Chondrocyte (in vitro differentiated cells): ENCODE measurements at regions not wholly inside any gene's neighbourhood (a gene's known extent, or its start where the extent isn't known, plus 50 kb on each side); places are given as distances from the start of the nearest gene placed in this dataset.

Experiments used
- DNase-seq: peaks from one replicate; pipeline ENCODE4 v3.0.0; 2021; ENCODE audit warnings: mixed read lengths, low spot score
- H3K27ac Mint-ChIP-seq: one replicate; pipeline ENCODE4 v1.8.0; 2021; ENCODE audit warnings: mild to moderate bottlenecking, moderate library complexity, mixed read lengths; ENCODE audit not compliant: unreplicated experiment
- H3K27me3 Mint-ChIP-seq: 2 replicates; pipeline ENCODE4 v1.8.0; 2021; ENCODE audit warnings: low read depth, mixed read lengths
- H3K36me3 Mint-ChIP-seq: 2 replicates; pipeline ENCODE4 v1.8.0; 2021; ENCODE audit warnings: low read depth, mixed read lengths
- H3K4me1 Mint-ChIP-seq: 2 replicates; pipeline ENCODE4 v1.8.0; 2021; ENCODE audit warnings: low read depth, mild to moderate bottlenecking, mixed read lengths
- H3K4me3 Mint-ChIP-seq: one replicate; pipeline ENCODE4 v1.8.0; 2021; ENCODE audit warnings: mild to moderate bottlenecking, moderate library complexity, mixed read lengths; ENCODE audit not compliant: unreplicated experiment
- H3K9me3 Mint-ChIP-seq: 2 replicates; pipeline ENCODE4 v1.8.0; 2021; ENCODE audit warnings: low read depth, mixed read lengths
- TF ChIP-seq, protein P1 (sequence below): fragments of 200-600 bp; sonication (generic); IDR thresholded peaks from 2 replicates; pipeline ENCODE4 v1.5.0; 2021; ENCODE audit warnings: antibody characterized with exemption, mild to moderate bottlenecking, moderate library complexity

DNA sequence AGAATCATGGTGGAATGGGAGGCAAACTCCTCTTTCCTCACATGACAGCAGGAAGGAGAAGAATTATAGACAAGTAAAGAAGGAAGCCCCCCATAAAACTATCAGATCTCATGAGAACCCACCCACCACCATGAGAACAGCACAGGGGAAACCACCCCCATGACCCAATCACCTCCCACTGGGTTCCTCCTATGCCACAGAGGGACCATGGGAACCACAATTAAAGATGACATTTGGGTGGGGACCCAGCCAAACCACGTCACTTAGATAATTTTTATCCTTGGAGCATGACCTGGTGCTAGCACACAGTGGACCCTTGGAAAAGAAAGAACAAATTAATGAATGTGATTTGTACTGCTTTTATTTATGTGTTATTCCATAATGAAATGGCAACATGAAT, 188.6 kb upstream of the NCKAP5 start:
- Mint-ChIP-seq H3K4me1 (peaks cover 30% of the 10 kb centered on the region), H3K9me3 (no peaks in the 10 kb centered on the region), H3K27ac (no peak overlapping the region), H3K27me3 (no peaks in the 10 kb centered on the region), H3K4me3 (no peak overlapping the region), H3K36me3 (no peaks in the 10 kb centered on the region)
- no peak for DNase-seq
- TF ChIP-seq, protein P1, sequence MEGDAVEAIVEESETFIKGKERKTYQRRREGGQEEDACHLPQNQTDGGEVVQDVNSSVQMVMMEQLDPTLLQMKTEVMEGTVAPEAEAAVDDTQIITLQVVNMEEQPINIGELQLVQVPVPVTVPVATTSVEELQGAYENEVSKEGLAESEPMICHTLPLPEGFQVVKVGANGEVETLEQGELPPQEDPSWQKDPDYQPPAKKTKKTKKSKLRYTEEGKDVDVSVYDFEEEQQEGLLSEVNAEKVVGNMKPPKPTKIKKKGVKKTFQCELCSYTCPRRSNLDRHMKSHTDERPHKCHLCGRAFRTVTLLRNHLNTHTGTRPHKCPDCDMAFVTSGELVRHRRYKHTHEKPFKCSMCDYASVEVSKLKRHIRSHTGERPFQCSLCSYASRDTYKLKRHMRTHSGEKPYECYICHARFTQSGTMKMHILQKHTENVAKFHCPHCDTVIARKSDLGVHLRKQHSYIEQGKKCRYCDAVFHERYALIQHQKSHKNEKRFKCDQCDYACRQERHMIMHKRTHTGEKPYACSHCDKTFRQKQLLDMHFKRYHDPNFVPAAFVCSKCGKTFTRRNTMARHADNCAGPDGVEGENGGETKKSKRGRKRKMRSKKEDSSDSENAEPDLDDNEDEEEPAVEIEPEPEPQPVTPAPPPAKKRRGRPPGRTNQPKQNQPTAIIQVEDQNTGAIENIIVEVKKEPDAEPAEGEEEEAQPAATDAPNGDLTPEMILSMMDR: no peak

DNA sequence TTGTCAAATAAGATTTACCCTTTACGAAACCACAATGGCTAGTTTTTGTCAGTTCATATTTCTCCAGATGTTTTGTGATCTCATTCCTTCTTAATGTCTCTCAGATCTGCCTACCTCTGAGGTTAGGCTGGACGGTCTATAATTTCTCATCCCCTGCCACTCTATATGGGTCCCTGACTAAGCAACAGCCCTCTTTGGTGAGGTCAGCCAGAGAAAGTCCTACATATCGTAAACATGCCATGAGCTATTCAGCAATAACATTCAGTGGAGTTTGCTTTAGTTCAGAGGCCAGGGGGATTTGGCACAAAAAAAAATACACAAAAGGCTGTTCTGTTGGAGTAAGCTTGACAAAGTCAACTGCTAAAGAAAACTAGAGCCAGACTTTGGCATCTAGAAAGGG, 192.1 kb upstream of the NCKAP5 start:
- H3K4me3 Mint-ChIP-seq: no peak overlapping the region
- no peak overlapping the region for H3K27ac Mint-ChIP-seq
- TF ChIP-seq, protein P1: no peak
- peaks cover 24% of the 10 kb centered on the region for H3K4me1 Mint-ChIP-seq
- no peaks in the 10 kb centered on the region for H3K36me3 Mint-ChIP-seq
- H3K9me3 Mint-ChIP-seq: peaks cover 8% of the 10 kb centered on the region
- no peaks in the 10 kb centered on the region for H3K27me3 Mint-ChIP-seq
- no peak for DNase-seq

DNA sequence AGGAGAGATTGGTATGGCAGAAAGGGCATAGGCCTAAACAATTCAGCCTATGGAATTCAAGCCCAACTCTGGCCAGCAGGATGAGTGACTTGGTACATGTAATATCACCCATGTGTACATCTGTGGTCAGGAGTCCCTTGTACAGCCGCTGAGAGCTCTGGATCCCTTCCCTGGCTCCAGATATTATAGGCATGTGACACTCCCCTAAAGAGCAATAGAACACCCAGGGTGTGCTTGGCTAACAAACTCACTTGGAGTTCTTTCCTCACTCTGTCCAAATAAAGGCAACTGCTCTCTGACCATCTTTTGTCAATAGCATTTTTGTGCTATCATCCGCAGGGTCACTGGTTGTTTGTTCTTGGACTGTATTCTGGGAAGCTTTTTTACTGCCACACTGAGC, 197.4 kb upstream of the NCKAP5 start:
- H3K9me3 Mint-ChIP-seq: peaks cover 8% of the 10 kb centered on the region
- H3K36me3 Mint-ChIP-seq: no peaks in the 10 kb centered on the region
- TF ChIP-seq, protein P1: no peak
- H3K27me3 Mint-ChIP-seq: no peaks in the 10 kb centered on the region
- no peak overlapping the region for H3K4me3 Mint-ChIP-seq
- no peak for DNase-seq
- H3K4me1 Mint-ChIP-seq: peaks cover 25% of the 10 kb centered on the region
- no peak overlapping the region for H3K27ac Mint-ChIP-seq

DNA sequence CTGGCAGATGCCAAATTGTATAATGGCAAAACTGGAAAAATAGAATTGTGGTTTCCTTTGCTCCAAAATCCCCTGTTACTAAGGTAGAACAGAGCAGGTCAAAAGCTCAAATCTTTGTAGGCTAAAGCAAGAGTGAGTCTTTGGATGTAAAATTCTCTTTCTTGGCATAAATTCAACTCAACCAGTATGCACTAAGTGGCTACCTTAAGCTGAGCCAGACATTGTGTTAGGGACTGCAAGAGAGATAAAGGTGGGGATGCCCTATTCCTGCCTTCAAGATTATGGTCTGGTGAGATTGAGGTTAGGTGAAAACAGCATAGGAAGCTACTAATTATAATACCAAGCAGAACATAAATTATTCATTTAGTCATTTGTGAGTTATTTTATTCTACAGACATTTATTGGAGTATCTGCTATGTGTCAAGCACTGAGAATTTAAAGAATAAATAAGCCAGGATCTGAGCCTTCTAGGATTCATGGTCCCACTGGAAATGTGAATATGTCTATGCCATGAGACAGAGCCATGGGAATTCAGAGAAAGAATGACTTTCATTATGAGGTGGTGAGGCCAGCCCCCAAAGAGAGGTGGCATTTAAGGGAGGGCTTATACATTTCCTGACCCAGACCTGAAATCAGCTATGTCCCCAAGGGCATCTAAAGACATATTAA, 198.0 kb upstream of the NCKAP5 start:
- Mint-ChIP-seq H3K27me3 (no peaks in the 10 kb centered on the region), H3K4me3 (no peak overlapping the region), H3K9me3 (peaks cover 8% of the 10 kb centered on the region), H3K36me3 (no peaks in the 10 kb centered on the region), H3K4me1 (peaks cover 24% of the 10 kb centered on the region), H3K27ac (no peak overlapping the region)
- no peak for DNase-seq
- TF ChIP-seq, protein P1: no peak

DNA sequence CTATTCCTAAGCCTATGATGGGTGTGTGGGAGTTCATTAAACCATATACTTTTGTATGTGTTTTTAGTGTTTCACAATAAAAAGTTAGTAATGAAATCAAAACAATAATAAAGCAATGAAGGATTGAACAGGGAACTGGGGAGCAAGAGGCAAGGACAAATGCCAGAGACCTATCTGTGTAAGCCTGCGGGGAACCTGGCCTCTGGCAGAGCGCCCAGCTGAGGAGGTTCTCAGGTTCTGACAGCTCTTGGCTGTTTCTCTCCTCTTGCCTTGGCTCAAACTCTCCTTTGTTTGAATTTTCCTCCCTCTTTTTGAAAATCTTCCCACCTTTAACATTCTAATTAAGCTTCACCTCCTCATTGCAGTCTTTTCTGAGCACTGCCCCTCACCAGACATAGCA, 200.0 kb upstream of the NCKAP5 start:
- Mint-ChIP-seq H3K27me3 (no peaks in the 10 kb centered on the region), H3K36me3 (no peaks in the 10 kb centered on the region), H3K4me3 (no peak overlapping the region), H3K4me1 (peaks cover 24% of the 10 kb centered on the region), H3K27ac (no peak overlapping the region), H3K9me3 (peaks cover 6% of the 10 kb centered on the region)
- TF ChIP-seq, protein P1: no peak
- no peak for DNase-seq
